Muscle layer of duodenum (tissue), 2 donors: ENCODE measurements at regions not wholly inside any gene's neighbourhood (a gene's known extent, or its start where the extent isn't known, plus 50 kb on each side); places are given as distances from the start of the nearest gene placed in this dataset.
A peak's percentile ranks its signal among the peaks of the same experiment; 100 is the strongest.

Source experiments
- H3K27ac ChIP-seq: one replicate; pipeline ENCODE4 v1.7.0; 2013; ENCODE audit warnings: mild to moderate bottlenecking, low read length
- H3K27me3 ChIP-seq: one replicate; pipeline ENCODE4 v1.7.0; 2013; ENCODE audit warnings: low read depth, mild to moderate bottlenecking, control low read depth, low read length
- H3K36me3 ChIP-seq, 2 donors: one replicate each; pipeline ENCODE4 v1.7.0; 2013; ENCODE audit warnings: low read length in 2 of 2, control low read depth in 1 of 2, mild to moderate bottlenecking in 1 of 2; ENCODE audit not compliant: insufficient read depth in 2 of 2, control insufficient read depth in 1 of 2
- H3K4me1 ChIP-seq, 2 donors: one replicate each; pipeline ENCODE4 v1.7.0; 2013; ENCODE audit warnings: low read length in 2 of 2, mild to moderate bottlenecking in 2 of 2, control low read depth in 1 of 2, moderate library complexity in 1 of 2; ENCODE audit not compliant: insufficient read depth in 2 of 2, control insufficient read depth in 1 of 2
- H3K4me3 ChIP-seq, 2 donors: one replicate each; pipeline ENCODE4 v1.7.0; 2013; ENCODE audit warnings: low read length in 2 of 2, low read depth in 1 of 2, mild to moderate bottlenecking in 1 of 2
- H3K9me3 ChIP-seq, 2 donors: one replicate each; pipeline ENCODE4 v1.7.0; 2013; ENCODE audit warnings: low read length in 2 of 2, control low read depth in 1 of 2, mild to moderate bottlenecking in 1 of 2; ENCODE audit not compliant: control insufficient read depth in 1 of 2
- donor health status: healthy.

DNA sequence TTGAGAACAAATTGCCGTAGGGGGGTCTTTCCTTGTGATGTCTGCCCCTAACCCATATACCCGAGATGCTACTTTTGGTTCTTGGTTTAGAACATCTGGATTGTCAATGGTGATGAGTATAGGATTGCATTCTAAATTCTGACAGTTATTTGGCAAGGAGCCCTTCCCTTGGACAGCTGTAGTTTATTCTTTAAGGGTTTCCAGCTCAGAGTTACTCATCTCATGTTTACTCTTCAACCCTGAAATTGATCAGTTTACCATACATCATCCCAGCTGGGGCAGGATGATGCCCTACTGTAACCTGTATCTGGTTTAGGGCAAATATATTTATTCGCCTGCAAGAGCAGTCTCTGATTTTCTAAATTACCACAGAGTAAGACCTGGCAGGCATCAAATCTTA lies 85.7 kb upstream of the XCR1 start:
- Histone ChIP-seq H3K27ac (no peak overlapping the region), H3K4me1 (no peaks in the 10 kb centered on the region), H3K36me3 (no peaks in the 10 kb centered on the region), H3K27me3 (no peaks in the 10 kb centered on the region), H3K4me3 (no peak overlapping the region), H3K9me3 (no peaks in the 10 kb centered on the region)

DNA sequence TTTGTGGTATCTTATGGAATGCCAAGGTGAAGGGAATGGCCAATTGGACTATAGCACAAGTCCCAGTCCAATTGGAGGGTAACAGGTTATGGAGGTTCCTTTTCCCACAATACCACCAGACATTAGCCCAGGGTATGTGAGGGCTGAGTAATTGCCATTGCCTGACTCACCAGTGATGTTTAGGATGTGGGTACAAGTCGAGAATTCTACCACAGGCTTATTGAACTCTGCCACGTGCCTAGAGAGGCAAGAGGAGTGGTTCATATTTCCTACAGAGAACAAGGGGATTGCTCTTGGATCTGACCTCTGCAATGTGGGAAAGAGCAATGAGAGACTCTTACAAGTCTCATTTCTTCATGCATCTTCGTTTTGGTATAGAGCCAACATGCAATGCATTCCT lies 85.0 kb upstream of the XCR1 start:
- no peak overlapping the region for H3K27ac ChIP-seq
- H3K4me1 ChIP-seq = no peaks in the 10 kb centered on the region
- no peak overlapping the region for H3K4me3 ChIP-seq
- H3K9me3 ChIP-seq = no peaks in the 10 kb centered on the region
- H3K36me3 ChIP-seq = no peaks in the 10 kb centered on the region
- H3K27me3 ChIP-seq = no peaks in the 10 kb centered on the region

DNA sequence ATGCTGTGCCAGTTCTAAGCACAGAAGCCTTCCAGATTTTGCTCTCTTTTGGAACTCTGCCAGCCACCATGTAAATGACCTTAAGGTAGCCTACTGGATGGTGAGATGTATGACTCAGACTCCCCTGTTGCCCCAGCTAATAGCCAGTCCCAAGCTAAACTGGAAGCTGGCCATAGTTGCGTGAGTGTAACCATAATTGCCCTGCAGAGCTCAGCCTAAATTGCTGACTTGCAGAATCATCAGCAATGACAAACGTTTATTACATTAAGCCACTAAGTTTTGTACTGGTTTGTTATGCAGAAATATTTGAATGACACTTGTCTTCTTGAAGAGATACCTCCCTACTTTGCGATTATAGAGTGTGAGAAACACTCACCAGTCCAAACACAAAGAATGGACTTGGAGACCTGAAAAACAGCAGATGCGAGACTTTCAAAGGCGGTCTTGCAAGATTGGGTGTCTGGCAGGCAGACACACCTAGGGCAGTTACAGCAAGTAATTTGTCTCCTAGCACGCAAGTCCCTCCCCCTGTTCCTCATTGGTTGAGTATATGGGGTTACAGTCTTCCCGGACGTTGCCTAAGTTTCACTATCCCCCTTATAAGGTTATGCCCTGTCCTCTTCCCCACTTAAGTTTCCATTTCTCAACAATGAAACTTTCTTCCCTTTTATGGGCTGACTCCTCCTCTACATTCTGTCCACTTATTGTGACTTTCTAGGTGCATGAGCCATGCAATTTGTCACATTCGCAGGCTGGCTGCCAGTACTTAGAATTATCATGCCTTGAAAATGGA lies 83.6 kb upstream of the XCR1 start:
- no peaks in the 10 kb centered on the region for H3K4me1 ChIP-seq

DNA sequence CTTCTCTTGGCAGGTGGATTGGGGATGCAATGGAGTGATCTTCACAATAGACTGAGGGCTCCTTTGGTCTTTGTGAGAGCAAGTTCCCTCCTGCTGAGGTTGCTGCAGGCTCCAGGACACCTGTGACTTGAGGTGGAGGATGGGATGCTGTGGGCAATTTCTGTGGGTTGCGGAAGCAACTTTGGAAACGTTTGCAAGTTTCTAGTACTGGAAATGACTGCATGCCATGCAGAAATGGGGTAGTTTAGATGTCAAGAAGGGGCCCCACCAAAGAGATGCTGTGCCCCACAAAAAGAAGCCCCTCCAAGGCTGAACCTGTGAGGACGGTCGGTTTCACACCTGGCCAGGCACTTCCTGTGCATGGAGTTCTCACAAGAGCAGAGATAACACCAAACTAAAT lies 80.4 kb upstream of the XCR1 start:
- no peaks in the 10 kb centered on the region for H3K27me3 ChIP-seq
- H3K4me1 ChIP-seq = no peaks in the 10 kb centered on the region
- no peak overlapping the region for H3K4me3 ChIP-seq
- H3K36me3 ChIP-seq = no peaks in the 10 kb centered on the region
- no peak overlapping the region for H3K27ac ChIP-seq
- no peaks in the 10 kb centered on the region for H3K9me3 ChIP-seq

More for the DNA sequence above, 83.6 kb upstream of the XCR1 start:
- Histone ChIP-seq H3K27ac (peak overlapping the region; percentile 65), H3K27me3 (no peaks in the 10 kb centered on the region), H3K9me3 (no peaks in the 10 kb centered on the region), H3K4me3 (no peak overlapping the region), H3K36me3 (no peaks in the 10 kb centered on the region)

DNA sequence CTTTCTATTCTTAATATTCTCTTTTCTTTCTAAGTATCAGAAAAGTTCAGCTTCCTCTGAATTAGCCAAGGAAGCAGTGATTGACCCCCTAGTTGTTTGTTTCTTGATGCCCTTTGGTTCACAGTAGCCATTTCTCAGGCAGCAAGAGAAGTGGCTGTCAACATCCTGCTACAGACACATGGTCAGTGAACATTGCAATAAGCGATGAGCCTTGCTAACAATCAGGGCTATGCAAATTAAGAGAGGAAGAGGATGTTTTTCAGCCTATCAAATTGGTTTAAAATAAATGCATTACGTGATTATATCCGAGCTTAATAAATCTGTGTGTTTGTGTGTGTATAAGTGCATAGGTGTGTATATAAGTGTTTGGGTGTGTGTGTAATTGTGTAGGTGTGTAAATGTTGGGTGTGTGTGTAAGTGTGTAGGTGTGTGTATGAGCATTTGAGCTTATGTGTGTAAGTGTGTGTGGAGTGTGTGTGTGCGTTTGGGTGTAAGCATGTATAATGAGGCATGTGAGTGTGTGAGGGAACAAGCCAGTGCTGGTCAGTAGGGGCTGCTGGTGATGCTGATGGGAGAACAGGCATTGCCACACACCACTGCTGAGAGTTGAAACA lies 78.1 kb upstream of the XCR1 start:
- no peaks in the 10 kb centered on the region for H3K27me3 ChIP-seq
- no peaks in the 10 kb centered on the region for H3K9me3 ChIP-seq
- no peaks in the 10 kb centered on the region for H3K36me3 ChIP-seq
- H3K27ac ChIP-seq = no peak overlapping the region
- H3K4me1 ChIP-seq = no peaks in the 10 kb centered on the region
- no peak overlapping the region for H3K4me3 ChIP-seq

DNA sequence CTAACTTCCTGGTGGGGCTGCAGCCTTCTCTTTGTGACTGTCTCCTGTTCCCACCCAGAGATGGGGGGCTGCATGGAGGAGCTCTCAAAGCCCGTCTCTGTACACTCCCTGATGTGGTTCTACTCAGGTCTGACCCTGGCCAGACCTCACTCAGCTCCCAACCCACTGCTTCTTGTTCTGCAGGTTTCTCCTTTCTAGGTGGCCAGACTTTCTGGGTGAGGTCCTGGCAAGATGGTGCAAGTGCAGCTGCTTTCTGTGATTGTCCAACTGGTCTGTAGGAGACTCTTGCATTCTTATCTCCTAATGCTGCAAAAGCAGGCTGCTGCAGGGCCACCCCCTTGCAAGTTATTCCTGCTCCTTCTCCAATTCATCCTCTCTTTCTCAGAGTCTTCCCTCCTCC lies 77.4 kb upstream of the XCR1 start:
- no peaks in the 10 kb centered on the region for H3K36me3 ChIP-seq
- H3K27me3 ChIP-seq = no peaks in the 10 kb centered on the region
- no peaks in the 10 kb centered on the region for H3K9me3 ChIP-seq
- no peak overlapping the region for H3K27ac ChIP-seq
- no peak overlapping the region for H3K4me3 ChIP-seq
- H3K4me1 ChIP-seq = no peaks in the 10 kb centered on the region

DNA sequence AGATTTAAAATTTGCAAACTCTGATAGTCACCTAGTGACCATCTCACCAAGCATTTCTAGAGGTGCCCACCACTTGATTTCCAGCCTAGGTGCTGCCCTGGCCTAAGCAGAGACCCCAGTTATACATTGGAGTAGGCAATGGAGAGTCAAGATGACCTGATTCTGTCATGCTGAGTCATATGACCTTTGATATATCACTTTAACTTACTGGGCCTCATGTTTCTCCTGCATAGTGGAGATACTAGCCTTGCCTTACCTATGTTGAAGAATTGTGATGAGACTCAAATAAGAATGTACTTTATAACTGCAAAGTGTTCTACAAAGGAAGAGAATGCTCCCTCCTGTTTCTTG lies 75.5 kb upstream of the XCR1 start:
- no peaks in the 10 kb centered on the region for H3K9me3 ChIP-seq
- no peaks in the 10 kb centered on the region for H3K36me3 ChIP-seq
- no peaks in the 10 kb centered on the region for H3K27me3 ChIP-seq
- no peaks in the 10 kb centered on the region for H3K4me1 ChIP-seq
- H3K4me3 ChIP-seq = no peak overlapping the region
- no peak overlapping the region for H3K27ac ChIP-seq

DNA sequence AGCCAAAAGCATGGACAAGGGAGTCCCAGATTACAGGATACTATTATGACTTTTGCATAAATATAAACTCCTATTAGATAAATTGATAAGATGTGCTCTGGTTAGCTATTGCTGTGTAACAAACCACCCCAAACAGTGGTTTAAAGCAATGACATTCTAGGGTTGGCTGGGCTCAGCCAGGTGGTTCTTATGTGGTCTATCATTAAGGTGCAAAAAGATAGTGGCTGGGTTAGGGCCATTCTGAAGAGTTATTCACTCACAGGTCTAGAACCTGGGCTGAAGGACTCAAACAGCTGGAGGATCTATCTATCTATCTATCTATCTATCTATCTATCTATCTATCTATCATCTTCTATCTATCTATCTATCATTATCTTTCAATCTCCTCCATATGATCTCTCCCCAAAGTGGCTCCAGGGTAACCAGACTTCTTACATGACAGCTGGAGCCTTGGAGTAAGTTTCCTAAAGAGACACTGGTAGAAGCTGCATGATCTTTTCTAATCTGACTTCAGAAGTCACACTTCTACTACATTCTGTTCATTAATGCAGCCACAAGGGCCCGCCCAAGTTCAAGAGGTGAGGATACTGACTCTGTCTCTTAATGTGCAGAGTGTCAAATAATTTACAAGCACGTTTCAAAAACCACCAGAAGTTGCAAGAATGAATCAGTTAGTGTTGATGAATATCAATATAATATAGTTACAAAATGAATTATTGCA lies 74.9 kb upstream of the XCR1 start:
- Histone ChIP-seq H3K36me3 (no peaks in the 10 kb centered on the region), H3K4me1 (no peaks in the 10 kb centered on the region), H3K27ac (peak overlapping the region; percentile 47), H3K27me3 (no peaks in the 10 kb centered on the region), H3K9me3 (no peaks in the 10 kb centered on the region), H3K4me3 (no peak overlapping the region)

DNA sequence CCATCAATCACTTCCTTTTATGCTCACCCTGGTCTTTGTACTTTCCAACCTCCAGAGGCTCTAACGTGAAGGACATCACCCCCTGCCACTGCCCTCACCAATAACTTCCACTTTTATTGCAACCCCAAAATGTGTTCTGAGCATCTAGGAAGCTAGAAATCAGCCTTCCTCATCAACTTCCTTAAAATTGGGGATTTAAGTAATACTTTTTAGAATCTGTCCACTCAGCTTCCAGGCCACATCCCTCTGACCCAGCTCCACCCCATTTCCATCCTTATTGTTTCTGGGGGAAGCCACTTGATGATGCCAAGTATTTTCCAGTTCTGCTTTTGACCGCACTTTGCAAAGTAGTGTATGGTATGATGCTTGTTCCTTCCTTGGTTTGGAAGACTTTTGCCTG lies 73.5 kb upstream of the XCR1 start:
- H3K27me3 ChIP-seq = no peaks in the 10 kb centered on the region
- H3K4me1 ChIP-seq = no peaks in the 10 kb centered on the region
- no peak overlapping the region for H3K4me3 ChIP-seq
- no peaks in the 10 kb centered on the region for H3K9me3 ChIP-seq
- H3K36me3 ChIP-seq = no peaks in the 10 kb centered on the region
- H3K27ac ChIP-seq = peak overlapping the region; percentile 47

DNA sequence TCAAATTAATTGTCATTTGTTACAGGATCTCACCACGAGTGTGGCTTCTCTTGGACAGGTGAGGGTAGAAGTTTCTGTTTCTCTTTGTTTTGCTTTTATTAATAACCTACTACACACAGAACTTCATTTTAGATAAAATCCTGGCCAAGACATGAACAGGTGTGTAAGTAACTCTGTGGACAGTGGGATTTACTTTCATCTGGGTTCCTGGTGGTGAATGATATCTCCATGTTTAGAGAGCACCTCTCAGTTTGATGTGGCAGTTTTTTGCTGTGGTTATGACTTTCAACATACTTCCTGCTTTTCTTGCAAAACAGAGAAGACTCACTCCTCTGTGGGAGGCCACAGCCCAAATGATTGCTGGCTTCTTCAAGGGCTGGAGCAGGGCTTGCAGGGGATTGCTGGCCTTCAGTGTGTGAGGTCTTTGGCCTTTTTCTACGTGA lies 71.1 kb upstream of the XCR1 start:
- no peaks in the 10 kb centered on the region for H3K9me3 ChIP-seq
- H3K4me1 ChIP-seq = no peaks in the 10 kb centered on the region
- H3K36me3 ChIP-seq = no peaks in the 10 kb centered on the region
- no peaks in the 10 kb centered on the region for H3K27me3 ChIP-seq
- H3K4me3 ChIP-seq = peak overlapping the region in 1 of 2 donors; percentile 21
- H3K27ac ChIP-seq = peak overlapping the region; percentile 92

DNA sequence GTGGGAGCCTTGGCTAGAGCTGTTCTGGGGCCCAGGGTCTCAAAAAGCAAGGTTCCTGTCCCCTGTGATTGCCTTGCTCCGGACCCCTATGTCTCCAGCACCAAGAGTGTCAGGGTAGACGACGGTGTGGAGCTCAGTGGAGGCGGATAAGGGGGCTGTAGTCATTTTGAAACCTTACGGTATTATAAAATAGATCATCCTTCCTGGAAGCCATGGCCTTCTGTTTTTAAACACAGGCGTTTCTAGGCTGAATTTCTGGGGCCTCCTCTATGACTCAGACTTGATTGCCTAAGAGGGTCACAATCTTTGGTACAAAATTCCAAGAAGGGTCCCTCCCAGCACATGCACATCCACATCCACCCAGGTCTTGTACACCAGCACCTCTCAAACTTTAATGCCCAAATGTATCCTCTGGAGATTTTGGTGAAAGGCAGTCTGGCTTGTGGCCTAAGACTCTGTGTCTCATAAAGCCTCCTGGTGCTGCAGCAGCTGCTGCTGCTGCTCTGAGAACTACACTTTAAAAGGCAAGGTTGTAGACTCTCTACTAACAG lies 70.5 kb upstream of the XCR1 start:
- Histone ChIP-seq H3K4me3 (no peak overlapping the region), H3K4me1 (no peaks in the 10 kb centered on the region), H3K27ac (peak overlapping the region; percentile 92)

More for the DNA sequence above, 70.5 kb upstream of the XCR1 start:
- no peaks in the 10 kb centered on the region for H3K36me3 ChIP-seq
- H3K27me3 ChIP-seq = no peaks in the 10 kb centered on the region
- no peaks in the 10 kb centered on the region for H3K9me3 ChIP-seq
